ENCODE measurements at regions not wholly inside any gene's neighbourhood (a gene's known extent, or its start where the extent isn't known, plus 50 kb on each side); places are given as distances from the start of the nearest gene placed in this dataset.

GRCh38 chr10:71131096-71131495 is 81.3 kb upstream of the UNC5B start:
- no peak overlapping the region for H3K4me3 ChIP-seq (ENCODE audit: low read depth, low read length, poor library complexity, severe bottlenecking)
- no peak overlapping the region for H3K9ac ChIP-seq (ENCODE audit: low read length)
- peaks cover 5% of the 10 kb centered on the region; the same call in 1 of the 2 replicates for H3K27me3 ChIP-seq (ENCODE audit: insufficient read depth, low read length)
- H3K79me2 ChIP-seq (ENCODE audit: insufficient read depth, low read length) = no peaks in the 10 kb centered on the region
- H3K4me1 ChIP-seq (ENCODE audit: insufficient read depth, low read length, severe bottlenecking) = no peaks in the 10 kb centered on the region
- H3F3A ChIP-seq (ENCODE audit: insufficient read depth, low read length) = no peaks in the 10 kb centered on the region
- H3K27ac ChIP-seq (ENCODE audit: low read depth, low read length, poor library complexity, severe bottlenecking) = no peak overlapping the region
- no peak for TF ChIP-seq CTCF (IDR thresholded peaks at IDR 0.05; ENCODE audit: low read length)
- TF ChIP-seq EZH2 (IDR thresholded peaks at IDR 0.05; ENCODE audit: borderline replicate concordance, low read length) = no peak
- H2AFZ ChIP-seq (ENCODE audit: low read length) = no peak overlapping the region
- H3K9me3 ChIP-seq (ENCODE audit: low read length) = no peaks in the 10 kb centered on the region
- no peaks in the 10 kb centered on the region for H4K20me1 ChIP-seq (ENCODE audit: insufficient read depth, low read length)
- no peak overlapping the region for H3K4me2 ChIP-seq (ENCODE audit: low read length)
- no peaks in the 10 kb centered on the region for H3K9me2 ChIP-seq (ENCODE audit: low read depth, low read length)
- no peaks in the 10 kb centered on the region for H3K36me3 ChIP-seq (ENCODE audit: insufficient read depth, low read length)

GRCh38 chr10:71131508-71132088 is 80.8 kb upstream of the UNC5B start:
- Histone ChIP-seq H3K27me3 (ENCODE audit: insufficient read depth, low read length) (peaks cover 8% of the 10 kb centered on the region; the same call in 1 of the 2 replicates), H3K9me2 (ENCODE audit: low read depth, low read length) (no peaks in the 10 kb centered on the region)

GRCh38 chr10:71132321-71132810 is 80.0 kb upstream of the UNC5B start:
- Histone ChIP-seq H3K36me3 (ENCODE audit: insufficient read depth, low read length) (no peaks in the 10 kb centered on the region), H3K9ac (ENCODE audit: low read length) (no peak overlapping the region), H3K9me2 (ENCODE audit: low read depth, low read length) (no peaks in the 10 kb centered on the region), H3K27ac (ENCODE audit: low read depth, low read length, poor library complexity, severe bottlenecking) (no peak overlapping the region), H3K4me1 (ENCODE audit: insufficient read depth, low read length, severe bottlenecking) (no peaks in the 10 kb centered on the region), H2AFZ (ENCODE audit: low read length) (no peak overlapping the region), H3K4me2 (ENCODE audit: low read length) (no peak overlapping the region), H3K9me3 (ENCODE audit: low read length) (no peaks in the 10 kb centered on the region), H4K20me1 (ENCODE audit: insufficient read depth, low read length) (no peaks in the 10 kb centered on the region), H3F3A (ENCODE audit: insufficient read depth, low read length) (no peaks in the 10 kb centered on the region), H3K4me3 (ENCODE audit: low read depth, low read length, poor library complexity, severe bottlenecking) (no peak overlapping the region), H3K27me3 (ENCODE audit: insufficient read depth, low read length) (peaks cover 9% of the 10 kb centered on the region; the same call in 1 of the 2 replicates), H3K79me2 (ENCODE audit: insufficient read depth, low read length) (no peaks in the 10 kb centered on the region)
- TF ChIP-seq CTCF (IDR thresholded peaks at IDR 0.05; ENCODE audit: low read length) = no peak
- no peak for TF ChIP-seq EZH2 (IDR thresholded peaks at IDR 0.05; ENCODE audit: borderline replicate concordance, low read length)

More at GRCh38 chr10:71131508-71132088, 80.8 kb upstream of the UNC5B start:
- Histone ChIP-seq H3K4me1 (ENCODE audit: insufficient read depth, low read length, severe bottlenecking) (no peaks in the 10 kb centered on the region), H3K9ac (ENCODE audit: low read length) (no peak overlapping the region), H3K36me3 (ENCODE audit: insufficient read depth, low read length) (no peaks in the 10 kb centered on the region), H3K9me3 (ENCODE audit: low read length) (no peaks in the 10 kb centered on the region), H4K20me1 (ENCODE audit: insufficient read depth, low read length) (no peaks in the 10 kb centered on the region), H2AFZ (ENCODE audit: low read length) (no peak overlapping the region), H3F3A (ENCODE audit: insufficient read depth, low read length) (no peaks in the 10 kb centered on the region), H3K79me2 (ENCODE audit: insufficient read depth, low read length) (no peaks in the 10 kb centered on the region), H3K27ac (ENCODE audit: low read depth, low read length, poor library complexity, severe bottlenecking) (no peak overlapping the region), H3K4me2 (ENCODE audit: low read length) (no peak overlapping the region), H3K4me3 (ENCODE audit: low read depth, low read length, poor library complexity, severe bottlenecking) (no peak overlapping the region)
- no peak for TF ChIP-seq CTCF (IDR thresholded peaks at IDR 0.05; ENCODE audit: low read length)
- TF ChIP-seq EZH2 (IDR thresholded peaks at IDR 0.05; ENCODE audit: borderline replicate concordance, low read length) = no peak
